ENCODE measurements at regions not wholly inside any gene's neighbourhood (a gene's known extent, or its start where the extent isn't known, plus 50 kb on each side); places are given as distances from the start of the nearest gene placed in this dataset.

GRCh38 chr2:67346718-67347407, 50.3 kb upstream of the ETAA1 start:
- DNase-seq (ENCODE audit: extremely low read depth, low read depth), result no peak
- no peak for TF ChIP-seq CTCF (IDR thresholded peaks at IDR 0.05; ENCODE audit: low read depth, low read length)
